ENCODE measurements at regions not wholly inside any gene's neighbourhood (a gene's known extent, or its start where the extent isn't known, plus 50 kb on each side); places are given as distances from the start of the nearest gene placed in this dataset.

DNA sequence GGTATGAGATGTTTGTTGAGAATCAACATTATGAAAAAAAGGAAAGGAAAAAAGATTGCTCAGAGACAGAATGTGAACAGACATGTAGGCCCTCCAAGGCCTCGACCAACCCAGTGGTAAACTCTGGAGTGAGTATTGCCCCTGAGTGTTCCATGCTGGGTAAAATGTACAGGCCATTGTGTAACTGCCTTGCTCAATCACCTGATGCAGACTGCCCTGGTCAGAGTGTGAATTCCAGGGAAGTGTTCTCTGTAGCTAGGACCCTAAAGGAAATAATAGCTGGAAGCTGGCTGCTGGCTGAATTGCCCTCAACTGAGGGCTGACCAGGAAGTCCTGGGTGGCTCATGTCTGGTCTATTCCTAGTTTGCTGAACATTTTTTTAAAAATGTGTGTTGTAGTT, 1081.4 kb upstream of the LRFN5 start:
- DNase-seq (ENCODE audit: low spot score) (no peak), ATAC-seq (ENCODE audit: low FRiP score) (no peak)
- no peak for TF ChIP-seq CTCF (IDR thresholded peaks at IDR 0.05)

DNA sequence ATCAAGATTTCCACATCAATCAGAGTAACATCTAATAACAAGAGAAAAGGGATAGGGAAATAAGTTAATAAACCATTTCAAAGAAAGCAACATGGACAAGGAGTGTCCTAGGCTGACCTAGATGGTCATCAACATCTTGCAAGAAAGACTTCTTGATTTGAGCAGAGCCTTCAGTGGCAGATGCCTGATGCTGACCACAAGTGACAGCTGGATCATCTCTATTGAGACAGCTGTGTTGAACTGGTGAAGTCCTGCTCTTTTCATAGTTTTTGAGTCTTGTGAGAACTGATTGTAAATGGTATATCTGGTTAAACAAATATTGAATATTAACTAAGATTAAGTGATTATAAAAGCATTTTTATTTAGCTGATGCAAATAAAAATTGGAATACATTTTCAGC, 1083.6 kb upstream of the LRFN5 start:
- TF ChIP-seq CTCF (IDR thresholded peaks at IDR 0.05) = no peak
- ATAC-seq (ENCODE audit: low FRiP score) = no peak
- DNase-seq (ENCODE audit: low spot score) = no peak

GRCh38 chr14:40494483-40494882, 1062.2 kb upstream of the FBXO33 start:
- ATAC-seq (ENCODE audit: low FRiP score) (no peak), DNase-seq (ENCODE audit: low spot score) (no peak)
- TF ChIP-seq CTCF (IDR thresholded peaks at IDR 0.05) = no peak

- TF ChIP-seq CTCF (IDR thresholded peaks at IDR 0.05) = no peak
- no peak for DNase-seq (ENCODE audit: low spot score)
- no peak for ATAC-seq (ENCODE audit: low FRiP score)
Measured at GRCh38 chr14:40487824-40488223, 1055.6 kb upstream of the FBXO33 start.

GRCh38 chr14:40485688-40486087, 1053.5 kb upstream of the FBXO33 start:
- TF ChIP-seq CTCF (IDR thresholded peaks at IDR 0.05) = no peak
- DNase-seq (ENCODE audit: low spot score) (no peak), ATAC-seq (ENCODE audit: low FRiP score) (no peak)

GRCh38 chr14:40476005-40476404, 1043.8 kb upstream of the FBXO33 start:
- DNase-seq (ENCODE audit: low spot score) = no peak
- no peak for TF ChIP-seq CTCF (IDR thresholded peaks at IDR 0.05)

DNA sequence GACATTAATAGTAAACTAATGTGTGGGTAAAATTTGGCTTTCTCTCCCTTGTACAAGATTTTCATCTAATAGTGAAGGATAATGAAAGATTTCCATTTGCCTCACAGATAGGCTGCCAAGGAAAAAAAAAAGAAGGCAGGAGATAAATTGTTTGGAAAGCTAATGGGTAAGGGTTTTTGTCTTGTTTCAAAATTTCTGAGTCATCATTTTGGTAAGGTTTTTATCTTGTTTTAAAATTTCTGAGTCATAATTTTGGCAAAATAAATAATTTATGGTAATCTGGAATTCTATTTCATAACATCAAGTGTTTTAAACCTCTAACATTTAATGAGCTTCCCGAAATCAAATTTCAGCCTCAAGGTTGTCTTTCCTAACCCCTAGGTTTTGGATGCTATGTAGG, 1035.7 kb upstream of the FBXO33 start:
- no peak for DNase-seq (ENCODE audit: low spot score)
- no peak for TF ChIP-seq CTCF (IDR thresholded peaks at IDR 0.05)
- no peak for ATAC-seq (ENCODE audit: low FRiP score)

More at GRCh38 chr14:40476005-40476404, 1043.8 kb upstream of the FBXO33 start:
- ATAC-seq (ENCODE audit: low FRiP score) = no peak
